Left cardiac atrium (tissue), 4 donors: ENCODE measurements at regions not wholly inside any gene's neighbourhood (a gene's known extent, or its start where the extent isn't known, plus 50 kb on each side); places are given as distances from the start of the nearest gene placed in this dataset.

Experiments
- ATAC-seq, 2 donors: fragments of 200-7000 bp; cut with Tn5 transposase; one replicate each; pipeline ENCODE4 v1.9.1; 2020; ENCODE audit warnings: mild to moderate bottlenecking in 2 of 2, moderate library complexity in 2 of 2
- DNase-seq: peaks from one replicate; pipeline ENCODE4 v3.0.0-alpha.2; 2020
- intact Hi-C, 2 donors: fragments of 100-400 bp; cut with DNase I; formaldehyde crosslinking; loops; one replicate each; pipeline versions ENCODE4 v1.14.1 to v1.15.1; 2022 to 2023
- donor health status: DM: no; HTN: yes; CAD: no.
- donor health status: DM: no; HTN: yes; CAD: no; lungs with severe emphysema.
- donor health status: DM: yes; HTN: yes; CAD: no.
- donor health status: Dilated cardiomyopathy.

- peak in 1 of 2 donors; percentile 74 for ATAC-seq
- intact Hi-C loops = no loop called here
- no peak for DNase-seq
Measured at GRCh38 chr10:36721871-36722270, 403.5 kb upstream of the ANKRD30A start.

- DNase-seq (no peak), ATAC-seq (no peak)
- intact Hi-C loops = no loop called here
Measured at GRCh38 chr10:36720895-36721294, 404.5 kb upstream of the ANKRD30A start.

GRCh38 chr10:36717118-36717517, 408.3 kb upstream of the ANKRD30A start:
- DNase-seq (no peak), ATAC-seq (no peak)
- intact Hi-C loops = no loop called here

GRCh38 chr10:36716291-36716690, 409.1 kb upstream of the ANKRD30A start:
- no peak for ATAC-seq
- no peak for DNase-seq

DNA sequence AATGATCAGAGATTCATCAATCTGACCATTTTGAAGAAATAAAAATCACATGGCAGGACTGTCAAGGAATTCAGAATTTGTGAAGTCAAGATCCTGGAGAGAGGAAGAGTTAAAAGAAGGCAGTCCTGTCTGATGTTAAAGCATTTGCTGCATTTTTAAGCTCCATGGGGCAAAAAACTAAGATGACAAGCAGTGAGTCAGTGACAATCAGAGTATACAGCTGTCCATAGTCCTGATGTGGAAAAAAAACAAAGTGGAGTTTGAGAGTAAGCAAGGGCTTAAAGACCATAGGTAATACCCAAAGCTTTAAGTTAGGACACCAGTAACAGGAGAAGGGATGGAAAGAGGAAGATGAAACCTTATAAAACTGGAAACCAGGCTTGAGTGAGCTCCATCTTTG, 412.7 kb upstream of the ANKRD30A start:
- ATAC-seq (no peak), DNase-seq (no peak)
- intact Hi-C loops = no loop called here

More at GRCh38 chr10:36716291-36716690, 409.1 kb upstream of the ANKRD30A start:
- intact Hi-C loops = no loop called here

GRCh38 chr10:36711361-36711760, 414.0 kb upstream of the ANKRD30A start:
- DNase-seq (no peak), ATAC-seq (no peak)
- intact Hi-C loops = no loop called here

- intact Hi-C loops = no loop called here
- DNase-seq (no peak), ATAC-seq (no peak)
Measured at GRCh38 chr10:36704124-36704523, 421.3 kb upstream of the ANKRD30A start.

DNA sequence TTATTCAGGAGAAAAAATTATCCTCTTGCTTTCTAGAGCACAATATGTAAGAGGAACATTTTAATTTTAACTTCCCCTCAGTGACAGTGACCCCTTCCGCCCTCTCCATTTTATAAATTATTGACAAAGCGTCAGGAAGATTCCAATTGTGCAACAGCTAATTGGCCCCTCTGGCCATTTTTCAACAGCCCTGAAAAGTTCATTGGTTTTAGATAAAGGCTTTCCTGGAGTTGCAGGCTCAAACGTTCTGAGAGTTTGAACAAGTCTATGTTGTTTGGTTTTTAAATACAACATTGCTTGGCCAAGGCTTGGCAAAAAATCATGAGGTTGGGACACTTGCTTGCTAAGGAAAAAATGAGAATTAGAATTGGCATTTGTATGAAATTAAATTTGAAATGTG, 422.2 kb upstream of the ANKRD30A start:
- no peak for ATAC-seq
- intact Hi-C loops = no loop called here

DNA sequence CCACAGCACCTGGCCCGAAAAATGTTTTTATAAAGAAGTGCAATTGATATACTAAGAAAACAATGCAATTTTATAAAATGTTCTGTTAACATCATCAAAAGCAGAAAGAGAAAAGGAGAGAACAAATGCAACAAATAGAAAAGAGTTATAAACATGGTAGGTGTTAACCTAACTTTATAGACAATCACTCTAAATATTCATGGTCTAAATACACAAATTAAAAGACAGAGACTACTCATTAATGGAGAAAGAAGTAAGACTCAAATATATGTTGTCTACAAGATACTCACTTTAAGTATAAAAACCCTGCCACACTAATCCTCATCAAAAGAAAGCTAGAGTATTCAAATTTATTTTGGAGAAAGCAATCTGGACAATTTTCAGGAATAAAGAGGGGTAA, 425.3 kb upstream of the ANKRD30A start:
- DNase-seq (no peak), ATAC-seq (no peak)
- intact Hi-C loops = no loop called here

More for the DNA sequence above, 422.2 kb upstream of the ANKRD30A start:
- DNase-seq = no peak

DNA sequence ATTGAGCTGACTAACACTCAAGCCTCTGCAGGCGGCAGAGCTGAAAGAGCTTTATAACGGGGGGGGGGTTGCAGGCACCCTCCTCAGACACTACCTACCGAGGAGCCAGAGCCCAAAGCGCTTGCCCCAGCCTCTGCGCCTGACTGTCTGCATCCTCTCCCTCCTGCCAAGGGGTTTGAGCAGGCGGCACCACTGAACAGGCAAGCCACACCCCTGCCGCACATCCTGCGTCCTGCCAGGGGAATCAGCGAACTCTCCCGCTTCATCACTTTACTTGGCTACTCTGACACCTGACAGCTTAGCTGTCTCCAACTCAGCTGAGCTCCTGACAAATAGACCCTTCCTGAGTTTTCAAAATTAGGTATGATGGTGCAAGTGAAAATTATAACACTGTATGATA, 432.6 kb upstream of the ANKRD30A start:
- ATAC-seq (no peak), DNase-seq (no peak)

GRCh38 chr10:36688717-36689116, 436.7 kb upstream of the ANKRD30A start:
- intact Hi-C loops = no loop called here
- ATAC-seq = no peak
- no peak for DNase-seq

More for the DNA sequence above, 432.6 kb upstream of the ANKRD30A start:
- intact Hi-C loops = no loop called here

DNA sequence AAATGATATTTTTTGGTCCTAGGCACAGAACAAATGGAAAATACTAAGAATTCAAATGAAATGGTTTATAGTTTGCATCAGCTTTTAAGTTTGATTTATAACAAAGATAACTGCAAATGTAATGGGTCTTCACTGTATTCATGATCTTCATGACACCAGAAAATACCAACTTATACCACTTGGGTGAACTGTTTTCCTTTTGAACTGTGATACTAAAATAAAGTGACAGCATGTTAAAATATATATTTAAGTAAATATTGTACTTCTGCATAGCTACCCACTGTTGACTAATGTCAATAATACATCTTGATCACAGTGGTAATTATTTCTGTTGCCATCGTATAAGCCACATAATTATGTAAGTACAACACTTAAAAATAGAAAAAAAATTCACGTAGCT, 442.0 kb upstream of the ANKRD30A start:
- DNase-seq = no peak
- no peak for ATAC-seq
- intact Hi-C loops = no loop called here

DNA sequence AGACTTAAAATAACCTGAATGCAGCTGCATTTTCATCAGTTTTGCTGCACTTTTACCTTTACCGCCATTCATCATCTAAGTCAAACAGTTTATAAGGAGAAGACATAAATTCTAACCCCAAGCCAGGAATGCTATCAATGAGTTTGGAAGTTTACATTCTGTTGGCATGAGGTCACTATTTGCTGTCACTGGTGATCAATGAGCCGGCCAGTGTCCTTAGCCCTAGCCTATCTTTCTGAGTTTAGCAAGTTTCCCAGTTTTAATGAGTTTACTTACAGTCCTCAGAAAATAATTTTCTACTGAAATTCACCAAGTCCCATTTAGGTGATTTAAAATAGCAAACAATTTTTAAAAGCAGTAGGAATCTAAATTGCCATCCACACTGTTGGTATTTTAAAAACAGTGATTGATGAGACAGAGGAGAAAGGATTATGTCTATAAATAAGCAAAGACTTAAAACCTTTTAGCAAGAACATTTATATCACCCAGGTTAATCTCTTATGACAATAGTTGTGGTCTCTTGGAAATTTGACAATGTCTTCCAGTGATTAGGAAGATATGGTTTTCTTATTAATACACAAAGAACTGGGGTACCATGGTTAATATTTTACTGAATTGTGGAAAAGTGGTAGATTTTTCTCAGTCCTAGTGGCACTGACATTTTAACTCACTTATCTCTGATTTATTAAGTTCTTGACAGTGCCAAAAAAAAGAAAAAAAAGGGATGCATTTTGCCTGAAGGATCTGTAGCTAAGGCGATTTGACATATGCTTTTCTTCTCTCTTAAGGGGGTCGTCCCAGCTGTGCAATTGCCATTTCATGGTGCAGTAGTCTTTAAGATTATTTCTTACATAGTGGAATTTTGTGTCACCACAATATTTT, 443.4 kb upstream of the ANKRD30A start:
- intact Hi-C loops = no loop called here
- DNase-seq (no peak), ATAC-seq (no peak)

- intact Hi-C loops = no loop called here
- DNase-seq (no peak), ATAC-seq (no peak)
Measured at GRCh38 chr10:36679554-36679953, 445.8 kb upstream of the ANKRD30A start.

DNA sequence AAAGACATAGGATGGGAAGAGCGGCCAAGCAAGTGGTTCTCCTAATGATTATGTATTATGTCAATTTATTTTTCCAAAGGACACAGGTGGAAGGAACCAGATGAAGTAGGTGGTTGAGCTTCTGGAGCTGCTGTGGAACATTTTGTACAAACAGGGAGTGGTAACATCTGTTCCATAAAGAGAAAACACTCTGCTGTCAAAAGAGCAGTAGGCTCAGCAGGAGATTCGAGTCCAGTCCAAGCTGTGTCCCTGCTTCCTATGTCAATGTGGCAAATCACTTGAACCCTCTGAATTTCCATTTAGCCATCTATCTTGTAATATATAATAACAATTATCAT, 448.0 kb upstream of the ANKRD30A start:
- intact Hi-C loops = no loop called here
- DNase-seq (no peak), ATAC-seq (no peak)

GRCh38 chr10:36676756-36677430, 448.5 kb upstream of the ANKRD30A start:
- peak in 1 of 2 donors; percentile 38 for ATAC-seq
- intact Hi-C loops = no loop called here
- no peak for DNase-seq

GRCh38 chr10:36676321-36676720, 449.1 kb upstream of the ANKRD30A start:
- ATAC-seq = no peak
- no peak for DNase-seq
- intact Hi-C loops = no loop called here

DNA sequence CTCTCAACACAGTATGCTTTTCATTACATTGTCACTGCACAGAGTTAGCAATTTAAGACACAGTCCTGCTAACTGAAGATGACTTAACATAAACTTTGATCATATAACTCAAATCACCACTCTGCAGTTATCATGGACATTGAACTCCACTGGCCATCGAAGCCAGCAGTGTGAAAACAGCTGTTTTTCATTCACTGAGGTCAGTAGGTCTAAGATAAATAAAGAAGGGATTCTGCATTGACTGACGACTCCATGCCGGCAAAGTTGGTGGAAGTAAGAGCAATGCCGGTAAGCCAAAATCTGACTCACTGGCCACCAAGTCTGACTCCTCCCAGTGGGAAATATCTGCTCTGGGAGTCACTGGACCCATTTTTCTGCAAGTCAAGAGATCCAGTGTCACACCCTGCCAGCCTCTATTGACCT, 449.9 kb upstream of the ANKRD30A start:
- DNase-seq (no peak), ATAC-seq (peak in 1 of 2 donors; percentile 48)
- intact Hi-C loops = no loop called here

DNA sequence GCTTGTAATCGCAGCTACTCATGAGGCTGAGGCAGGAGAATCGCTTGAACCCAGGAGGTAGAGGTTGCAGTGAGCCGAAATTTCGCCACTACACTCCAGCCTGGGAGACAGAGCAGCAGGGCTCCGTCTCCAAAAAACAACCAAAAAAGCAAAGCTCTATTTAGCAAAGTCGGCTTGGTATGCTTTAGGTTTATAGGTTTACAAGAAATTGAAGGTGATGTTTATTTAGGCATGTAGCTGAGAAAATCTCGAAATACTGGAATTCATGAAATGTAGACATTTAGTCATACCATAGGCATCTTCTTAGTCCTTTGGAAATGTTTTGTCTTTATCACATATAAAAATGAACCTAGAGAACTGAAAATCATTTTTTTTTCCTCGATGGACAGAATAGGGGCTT, 453.8 kb upstream of the ANKRD30A start:
- ATAC-seq (no peak), DNase-seq (no peak)
- intact Hi-C loops = no loop called here

- no peak for DNase-seq
- intact Hi-C loops = no loop called here
- no peak for ATAC-seq
Measured at GRCh38 chr10:36670621-36671402, 454.6 kb upstream of the ANKRD30A start.
